ENCODE measurements at regions not wholly inside any gene's neighbourhood (a gene's known extent, or its start where the extent isn't known, plus 50 kb on each side); places are given as distances from the start of the nearest gene placed in this dataset.
A peak's percentile ranks its signal among the peaks of the same experiment; 100 is the strongest.

GRCh38 chr4:24321616-24322015, 262.7 kb downstream of the DHX15 start:
- DNase-seq (ENCODE audit: low read depth): no peak
- no peak for TF ChIP-seq CTCF (IDR thresholded peaks at IDR 0.05; ENCODE audit: insufficient read depth, low read length)
- H3K4me3 ChIP-seq (ENCODE audit: low read depth, low read length): no peak overlapping the region

- DNase-seq (ENCODE audit: low read depth): peak; percentile 3
- H3K4me3 ChIP-seq (ENCODE audit: low read depth, low read length): no peak overlapping the region
- TF ChIP-seq CTCF (IDR thresholded peaks at IDR 0.05; ENCODE audit: insufficient read depth, low read length): no peak
Measured at GRCh38 chr4:24321131-24321530, 263.2 kb downstream of the DHX15 start.

- DNase-seq (ENCODE audit: low read depth): no peak
- no peak overlapping the region for H3K4me3 ChIP-seq (ENCODE audit: low read depth, low read length)
- TF ChIP-seq CTCF (IDR thresholded peaks at IDR 0.05; ENCODE audit: insufficient read depth, low read length): no peak
Measured at GRCh38 chr4:24319387-24319786, 265.0 kb downstream of the DHX15 start.

GRCh38 chr4:24315056-24315455, 269.3 kb downstream of the DHX15 start:
- DNase-seq (ENCODE audit: low read depth): no peak
- no peak overlapping the region for H3K4me3 ChIP-seq (ENCODE audit: low read depth, low read length)
- TF ChIP-seq CTCF (IDR thresholded peaks at IDR 0.05; ENCODE audit: insufficient read depth, low read length): no peak

GRCh38 chr4:24312261-24312913, 272.0 kb downstream of the DHX15 start:
- no peak for TF ChIP-seq CTCF (IDR thresholded peaks at IDR 0.05; ENCODE audit: insufficient read depth, low read length)
- no peak for DNase-seq (ENCODE audit: low read depth)
- H3K4me3 ChIP-seq (ENCODE audit: low read depth, low read length): no peak overlapping the region

GRCh38 chr4:24303926-24304325, 280.4 kb downstream of the DHX15 start:
- DNase-seq (ENCODE audit: low read depth): no peak
- no peak overlapping the region for H3K4me3 ChIP-seq (ENCODE audit: low read depth, low read length)
- no peak for TF ChIP-seq CTCF (IDR thresholded peaks at IDR 0.05; ENCODE audit: insufficient read depth, low read length)

- no peak for TF ChIP-seq CTCF (IDR thresholded peaks at IDR 0.05; ENCODE audit: insufficient read depth, low read length)
- no peak for DNase-seq (ENCODE audit: low read depth)
- no peak overlapping the region for H3K4me3 ChIP-seq (ENCODE audit: low read depth, low read length)
Measured at GRCh38 chr4:24298911-24299310, 285.4 kb downstream of the DHX15 start.

Measured in fibroblast of the aortic adventitia (primary cell).